NCI-H345 (cell line): ENCODE measurements at regions not wholly inside any gene's neighbourhood (a gene's known extent, or its start where the extent isn't known, plus 50 kb on each side); places are given as distances from the start of the nearest gene placed in this dataset.
A peak's percentile ranks its signal among the peaks of the same experiment; 100 is the strongest.

Source experiments
- DNase-seq: peaks from one replicate; lab custom pipeline; 2025; lab: John Stamatoyannopoulos, UW

- DNase-seq, result no peak
Measured at GRCh38 chr2:52139241-52139640, 1107.3 kb upstream of the NRXN1 start.

DNA sequence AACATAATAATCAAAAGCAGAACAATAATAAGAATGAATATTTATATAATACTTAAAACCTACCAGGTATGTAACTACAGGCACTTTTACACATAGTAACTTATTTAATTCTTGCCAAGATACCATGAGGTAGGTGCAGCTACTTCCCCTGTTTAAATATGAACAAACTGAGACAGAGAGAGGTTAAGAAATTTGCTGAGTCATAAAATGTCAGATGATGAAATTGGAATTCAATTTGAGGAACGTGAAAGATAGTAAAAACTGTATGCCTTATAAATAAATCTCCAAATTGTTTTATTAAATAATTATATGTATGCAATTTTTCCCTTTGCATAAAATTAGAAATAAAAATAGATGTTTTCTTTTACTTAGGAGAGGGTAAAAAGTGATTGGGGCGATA, 1103.3 kb upstream of the NRXN1 start:
- DNase-seq, result no peak

- no peak for DNase-seq
Measured at GRCh38 chr2:52128081-52128480, 1096.1 kb upstream of the NRXN1 start.

DNA sequence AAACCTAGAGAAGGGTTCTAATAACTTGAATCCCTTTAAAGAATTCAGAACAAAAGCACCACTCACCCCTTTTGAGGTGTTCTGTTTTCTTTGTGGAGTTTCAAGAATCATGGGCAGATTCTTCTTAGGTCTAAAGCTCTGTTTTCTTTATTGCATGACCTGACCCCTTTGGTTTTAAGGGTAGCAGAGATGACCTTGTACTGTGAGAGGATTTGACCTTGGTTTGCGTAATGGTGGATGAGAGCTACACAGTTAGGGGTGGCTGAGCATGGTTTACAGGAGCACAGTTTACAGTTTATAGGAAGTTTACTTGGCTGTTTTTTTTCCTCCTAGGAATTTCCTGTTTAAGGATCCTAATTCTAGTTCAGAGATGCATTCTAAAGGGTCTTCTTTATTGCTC, 1095.6 kb upstream of the NRXN1 start:
- no peak for DNase-seq

DNA sequence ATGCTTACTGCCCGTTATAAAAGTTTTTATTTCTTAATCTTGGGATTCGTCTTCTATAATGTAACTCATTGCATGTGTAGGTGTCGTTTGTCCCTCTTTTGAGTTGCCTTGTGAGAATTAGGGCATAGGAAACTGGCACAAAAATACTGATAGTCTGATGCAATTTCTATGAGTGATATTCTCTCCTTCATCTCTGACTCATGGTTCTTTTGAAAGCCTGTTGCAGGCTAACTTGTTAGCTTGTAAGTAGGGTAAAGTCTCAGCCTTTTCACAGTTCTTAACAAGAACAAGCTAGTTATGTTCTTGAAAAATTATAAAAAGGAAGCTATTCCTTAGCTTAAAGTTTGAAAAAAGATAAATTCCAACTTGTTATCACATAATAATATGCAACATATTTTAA, 1085.4 kb upstream of the NRXN1 start:
- DNase-seq, result no peak

- DNase-seq, result no peak
Measured at GRCh38 chr2:52115750-52116149, 1083.8 kb upstream of the NRXN1 start.

DNA sequence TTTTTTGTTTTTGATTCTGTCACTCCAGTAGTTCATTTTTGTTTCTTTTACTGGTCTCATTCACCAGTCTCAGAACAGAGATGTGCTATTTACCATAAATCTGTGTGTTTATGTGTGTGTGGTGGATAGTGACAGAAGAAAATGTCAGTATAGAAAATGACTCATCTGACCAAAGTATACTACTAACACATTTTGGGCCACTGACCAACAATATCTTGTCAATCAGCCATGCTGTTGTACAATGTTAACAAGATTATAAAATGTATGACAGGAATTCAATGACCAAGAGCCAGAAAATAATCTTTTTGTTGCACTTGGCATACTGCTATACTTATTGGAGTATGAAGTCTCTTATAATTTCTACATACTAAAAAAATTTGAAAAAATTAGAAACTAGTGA, 1081.4 kb upstream of the NRXN1 start:
- DNase-seq, result no peak

DNA sequence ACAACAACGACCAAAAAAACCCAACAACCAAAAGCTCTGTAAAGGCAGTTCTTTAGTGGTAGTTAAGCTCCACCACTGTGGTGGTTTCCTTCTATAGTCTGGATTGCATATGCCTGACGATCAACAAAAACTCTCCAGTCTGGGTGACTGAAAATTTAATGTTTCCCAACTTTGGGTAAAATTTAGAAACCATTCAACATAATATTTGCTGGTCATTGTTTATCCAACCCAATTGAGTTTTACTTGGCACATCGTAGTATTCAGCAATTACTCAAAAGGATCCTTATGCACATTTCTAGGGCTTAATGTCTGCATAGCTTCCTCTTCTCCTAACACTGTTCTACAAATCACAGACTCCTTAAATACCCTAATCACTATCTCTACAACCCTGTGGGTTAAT, 1080.2 kb upstream of the NRXN1 start:
- no peak for DNase-seq

DNA sequence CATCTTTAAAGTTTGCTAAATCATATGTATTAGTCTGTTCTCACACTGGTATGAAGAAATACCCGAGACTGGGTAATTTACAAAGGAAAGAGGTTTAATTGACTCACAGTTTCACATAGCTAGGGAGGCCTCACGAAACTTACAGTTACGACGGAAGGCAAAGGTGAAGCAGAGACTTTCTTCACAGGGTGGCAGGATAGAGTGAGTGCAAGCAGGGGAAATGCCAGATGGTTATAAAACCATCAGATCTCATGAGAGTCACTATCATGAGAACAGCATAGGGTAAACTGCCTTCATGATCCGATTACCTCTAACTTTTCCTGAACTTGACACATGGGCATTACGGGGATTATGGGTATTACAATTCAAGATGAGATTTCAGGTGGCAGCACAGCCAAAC, 1075.2 kb upstream of the NRXN1 start:
- DNase-seq, result no peak

GRCh38 chr2:52097071-52097470, 1065.1 kb upstream of the NRXN1 start:
- DNase-seq, result no peak

DNA sequence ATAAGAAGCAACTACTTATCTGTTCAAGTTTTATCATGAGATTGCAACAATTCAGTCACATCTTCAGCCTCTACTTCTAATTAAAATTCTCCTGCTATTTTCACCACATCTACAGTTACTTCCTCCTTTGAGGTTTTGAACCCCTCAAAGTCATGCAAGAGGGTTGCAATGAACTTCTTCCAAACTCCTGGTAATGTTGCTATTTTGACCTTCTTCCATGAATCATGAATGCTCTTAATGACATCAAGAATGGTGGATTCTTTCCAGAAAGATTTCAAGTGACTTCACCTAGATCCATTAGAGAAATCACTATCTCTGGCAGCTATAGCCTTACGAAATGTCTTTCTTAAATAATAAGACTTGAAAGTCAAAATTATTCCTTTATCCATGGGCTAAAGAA, 1052.8 kb upstream of the NRXN1 start:
- DNase-seq, result no peak

DNA sequence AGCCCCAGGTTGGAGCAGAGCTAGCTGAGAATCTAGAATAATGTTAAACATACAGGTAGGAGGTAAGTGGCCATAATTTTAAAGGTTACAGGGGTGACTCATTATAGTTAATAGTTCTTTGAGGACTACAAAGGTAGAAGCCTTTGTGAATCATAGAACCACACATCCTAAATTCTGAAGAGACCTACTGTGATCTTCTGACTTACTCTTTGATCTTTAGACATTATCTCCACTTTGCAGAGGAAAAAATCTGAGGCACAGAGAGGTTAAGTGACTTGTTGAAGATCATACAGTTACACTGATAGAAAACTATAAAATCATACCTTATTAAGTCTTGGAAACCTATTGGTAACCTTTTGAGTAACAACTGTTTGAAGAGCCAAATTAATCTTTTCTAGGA, 1051.3 kb upstream of the NRXN1 start:
- DNase-seq, result no peak

DNA sequence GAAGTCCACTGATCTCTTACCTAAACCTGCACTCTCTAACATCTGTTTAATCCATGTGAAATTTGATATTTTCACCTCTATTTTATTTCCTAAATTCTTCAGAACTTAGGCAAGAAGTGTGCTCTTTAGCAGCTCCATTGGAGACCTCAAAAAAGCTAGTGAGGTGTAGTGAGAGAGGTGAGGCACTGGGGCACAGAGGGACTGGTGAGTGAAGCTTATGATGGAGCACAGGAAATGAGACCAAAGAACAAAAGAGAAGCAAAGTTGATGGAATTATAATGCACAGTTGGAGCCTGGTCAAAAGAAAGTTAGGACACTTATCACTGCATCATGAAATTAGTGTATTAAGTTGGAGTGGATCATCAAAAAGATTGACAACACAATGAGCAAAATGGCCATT, 1050.7 kb upstream of the NRXN1 start:
- DNase-seq, result no peak

GRCh38 chr2:52079602-52080001, 1047.7 kb upstream of the NRXN1 start:
- DNase-seq, result no peak

GRCh38 chr2:52077159-52077558, 1045.2 kb upstream of the NRXN1 start:
- DNase-seq, result no peak

- DNase-seq, result no peak
Measured at GRCh38 chr2:52074130-52074719, 1042.3 kb upstream of the NRXN1 start.

DNA sequence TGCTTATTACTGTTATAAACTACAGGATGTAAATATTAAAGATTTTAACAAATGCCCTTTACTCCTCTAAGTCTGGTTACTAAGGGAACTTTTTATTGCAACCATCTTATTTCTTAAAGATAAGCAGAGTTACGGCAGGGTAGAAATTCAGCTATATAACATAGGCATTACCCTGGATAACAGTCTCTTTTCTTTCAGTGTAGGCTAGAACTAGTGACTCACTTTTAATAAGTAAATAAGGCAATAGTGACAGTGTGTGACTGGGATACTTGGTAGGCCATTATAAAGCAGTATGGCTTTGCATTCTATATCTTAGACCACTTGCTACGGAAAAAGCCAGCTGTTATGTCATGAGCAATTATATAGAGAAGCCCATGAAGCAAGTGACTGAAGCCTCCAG, 1041.0 kb upstream of the NRXN1 start:
- no peak for DNase-seq

- DNase-seq, result no peak
Measured at GRCh38 chr2:52070665-52071064, 1038.7 kb upstream of the NRXN1 start.

GRCh38 chr2:52064234-52064633, 1032.3 kb upstream of the NRXN1 start:
- DNase-seq, result no peak

DNA sequence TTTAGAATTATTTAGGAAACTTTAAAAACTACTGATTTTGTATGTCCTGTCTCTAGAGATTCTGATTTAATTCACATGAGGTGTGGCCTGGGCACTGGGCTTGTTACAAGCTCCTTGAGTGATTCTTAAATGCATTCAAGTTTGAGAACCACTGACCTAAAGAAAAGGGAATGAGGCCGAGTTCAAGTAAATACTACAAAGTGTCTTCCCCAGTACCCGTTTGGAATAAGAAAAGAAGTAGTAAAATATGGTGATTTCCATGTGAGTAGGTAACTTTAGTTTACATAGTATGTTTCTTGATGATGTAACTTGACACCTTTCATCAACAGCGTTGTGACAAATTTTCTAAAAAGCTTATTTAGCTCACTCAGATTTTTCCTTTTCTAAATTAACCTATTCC, 1022.9 kb upstream of the NRXN1 start:
- DNase-seq, result no peak

DNA sequence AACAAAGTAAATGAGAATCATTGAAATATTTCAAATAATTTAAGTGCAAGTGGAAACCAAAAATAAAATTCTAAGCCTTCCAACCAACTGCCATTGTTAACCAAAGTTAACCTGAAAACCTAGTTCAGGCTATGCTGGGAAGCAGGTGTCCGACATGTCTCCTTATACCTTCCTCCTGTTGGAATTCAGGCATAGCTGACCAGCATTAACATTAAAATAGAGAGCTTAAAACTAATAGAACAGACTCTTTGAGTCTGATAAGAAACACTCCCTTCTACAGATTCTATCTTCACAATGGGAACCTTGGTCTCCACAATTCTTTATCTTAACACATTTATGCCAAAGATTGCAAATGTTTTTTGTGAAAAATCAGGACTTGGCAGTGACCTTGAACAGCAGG, 1004.9 kb upstream of the NRXN1 start:
- no peak for DNase-seq

- DNase-seq, result no peak
Measured at GRCh38 chr2:52036024-52036423, 1004.1 kb upstream of the NRXN1 start.

GRCh38 chr2:52035391-52035790, 1003.5 kb upstream of the NRXN1 start:
- DNase-seq, result no peak

DNA sequence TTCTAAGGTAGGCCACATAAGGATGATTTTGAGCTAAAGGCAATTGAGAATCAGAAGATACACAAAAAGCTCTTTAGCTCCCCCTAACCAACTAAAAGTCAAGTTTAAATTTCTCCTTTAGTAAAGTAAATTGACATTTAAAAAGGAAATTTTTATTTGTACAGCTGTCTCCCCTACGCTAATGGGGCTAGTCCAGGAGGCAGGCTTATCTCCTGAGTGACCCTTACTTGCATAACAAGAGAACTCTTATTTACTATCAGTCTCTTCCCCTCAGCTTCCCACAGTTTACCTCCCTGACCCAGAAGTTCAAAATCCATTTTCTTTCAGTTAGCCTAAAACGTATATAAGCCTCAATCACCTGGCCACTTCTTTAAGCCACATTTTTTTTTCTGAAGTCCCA, 1002.8 kb upstream of the NRXN1 start:
- DNase-seq, result peak; percentile 14

DNA sequence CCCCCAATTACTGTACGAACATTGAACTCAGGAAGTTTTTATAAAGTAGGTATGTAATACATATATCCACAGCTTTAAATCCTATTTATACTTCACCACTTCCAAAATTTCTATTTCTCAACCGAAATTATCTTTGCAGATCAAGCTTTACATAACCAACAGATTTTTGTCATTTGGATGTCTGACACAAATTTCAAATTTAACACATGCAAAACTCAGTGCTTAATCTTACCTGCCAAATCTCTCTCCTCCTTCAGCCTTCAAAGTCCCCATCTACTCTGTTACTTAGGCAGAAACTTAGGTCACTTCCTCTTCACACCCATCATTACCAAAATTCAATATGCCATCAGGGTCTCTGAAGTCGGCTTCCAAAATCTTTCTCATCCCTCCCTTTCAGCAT, 990.1 kb upstream of the NRXN1 start:
- DNase-seq, result no peak
